Retinal pigment epithelial cell (primary cell): ENCODE measurements at regions not wholly inside any gene's neighbourhood (a gene's known extent, or its start where the extent isn't known, plus 50 kb on each side); places are given as distances from the start of the nearest gene placed in this dataset.

ENCODE experiments used
- DNase-seq: peaks from one replicate; pipeline ENCODE4 v3.0.0-alpha.2; 2010; ENCODE audit warnings: low read depth
- H3K4me3 ChIP-seq: 2 replicates; pipeline ENCODE4 v1.5.1; 2011; ENCODE audit warnings: mild to moderate bottlenecking, low read length, control low read depth, moderate library complexity
- TF ChIP-seq, protein P1 (sequence below): conservative IDR thresholded peaks from 2 replicates; pipeline ENCODE4 v1.5.1; 2011; ENCODE audit warnings: low read depth, low read length, control low read depth, inconsistent platforms

GRCh38 chr4:79022529-79022928 is 83.3 kb upstream of the PAQR3 start:
- DNase-seq: no peak
- TF ChIP-seq, protein P1, sequence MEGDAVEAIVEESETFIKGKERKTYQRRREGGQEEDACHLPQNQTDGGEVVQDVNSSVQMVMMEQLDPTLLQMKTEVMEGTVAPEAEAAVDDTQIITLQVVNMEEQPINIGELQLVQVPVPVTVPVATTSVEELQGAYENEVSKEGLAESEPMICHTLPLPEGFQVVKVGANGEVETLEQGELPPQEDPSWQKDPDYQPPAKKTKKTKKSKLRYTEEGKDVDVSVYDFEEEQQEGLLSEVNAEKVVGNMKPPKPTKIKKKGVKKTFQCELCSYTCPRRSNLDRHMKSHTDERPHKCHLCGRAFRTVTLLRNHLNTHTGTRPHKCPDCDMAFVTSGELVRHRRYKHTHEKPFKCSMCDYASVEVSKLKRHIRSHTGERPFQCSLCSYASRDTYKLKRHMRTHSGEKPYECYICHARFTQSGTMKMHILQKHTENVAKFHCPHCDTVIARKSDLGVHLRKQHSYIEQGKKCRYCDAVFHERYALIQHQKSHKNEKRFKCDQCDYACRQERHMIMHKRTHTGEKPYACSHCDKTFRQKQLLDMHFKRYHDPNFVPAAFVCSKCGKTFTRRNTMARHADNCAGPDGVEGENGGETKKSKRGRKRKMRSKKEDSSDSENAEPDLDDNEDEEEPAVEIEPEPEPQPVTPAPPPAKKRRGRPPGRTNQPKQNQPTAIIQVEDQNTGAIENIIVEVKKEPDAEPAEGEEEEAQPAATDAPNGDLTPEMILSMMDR: no peak
- no peak overlapping the region for H3K4me3 ChIP-seq

DNA sequence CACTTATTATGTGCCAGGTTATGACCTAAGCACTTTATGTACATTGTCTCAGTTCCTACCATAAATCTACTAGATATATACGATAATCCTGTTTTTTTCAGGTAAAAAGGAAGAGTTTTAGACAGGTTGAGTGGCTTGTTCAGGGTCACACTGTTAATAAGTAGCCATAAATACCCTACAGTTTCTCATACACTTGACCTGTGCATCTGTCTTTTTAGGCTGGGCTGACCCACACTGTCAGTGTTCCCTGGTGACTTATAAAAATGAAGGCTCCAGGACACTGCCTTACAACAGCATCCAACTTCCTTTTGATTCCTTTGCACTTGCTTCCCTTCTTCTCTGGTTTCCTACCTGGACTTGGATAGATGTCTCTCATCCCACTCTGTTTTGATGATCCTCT is 78.2 kb upstream of the PAQR3 start:
- TF ChIP-seq, protein P1: no peak
- DNase-seq: no peak

GRCh38 chr4:79016878-79017277 is 77.6 kb upstream of the PAQR3 start:
- no peak for DNase-seq

More for the DNA sequence above, 78.2 kb upstream of the PAQR3 start:
- H3K4me3 ChIP-seq: no peak overlapping the region

GRCh38 chr4:79015411-79015810 is 76.2 kb upstream of the PAQR3 start:
- DNase-seq: no peak
- TF ChIP-seq, protein P1: no peak
- no peak overlapping the region for H3K4me3 ChIP-seq

More at GRCh38 chr4:79016878-79017277, 77.6 kb upstream of the PAQR3 start:
- TF ChIP-seq, protein P1: no peak
- no peak overlapping the region for H3K4me3 ChIP-seq

- no peak for DNase-seq
- TF ChIP-seq, protein P1: no peak
- H3K4me3 ChIP-seq: no peak overlapping the region
Observed at GRCh38 chr4:79014230-79014629, 75.0 kb upstream of the PAQR3 start.

DNA sequence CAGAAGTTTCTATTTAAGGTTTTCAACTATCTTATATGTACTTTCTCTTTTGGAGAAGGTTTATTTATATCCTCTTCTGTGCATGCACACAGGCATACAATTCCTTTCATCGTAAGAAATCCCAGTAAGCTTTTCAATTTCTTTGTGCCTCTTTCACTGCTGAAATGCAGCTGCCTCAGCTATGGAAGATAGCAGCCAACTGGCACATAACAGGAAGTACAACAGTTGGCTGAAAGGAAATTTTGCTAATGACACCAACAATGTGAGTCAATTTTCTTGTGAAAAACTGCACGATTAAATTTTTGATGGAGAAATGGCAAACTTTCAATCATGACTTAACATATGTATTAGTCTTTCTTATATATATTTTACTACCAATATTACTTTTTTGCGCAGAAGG is 74.5 kb upstream of the PAQR3 start:
- H3K4me3 ChIP-seq: no peak overlapping the region

More for the DNA sequence above, 74.5 kb upstream of the PAQR3 start:
- TF ChIP-seq, protein P1: no peak
- no peak for DNase-seq
